Head of caudate nucleus (tissue), 42 donors: ENCODE measurements at regions not wholly inside any gene's neighbourhood (a gene's known extent, or its start where the extent isn't known, plus 50 kb on each side); places are given as distances from the start of the nearest gene placed in this dataset.

ENCODE experiments used
- DNase-seq, 42 donors: peaks; one replicate each; pipeline versions ENCODE4 v3.0.0 to v3.0.0-alpha.2; 2020 to 2021; ENCODE audit warnings: mixed read lengths in 7 of 42
- intact Hi-C: fragments of 100-400 bp; cut with DNase I; formaldehyde crosslinking; loops from one replicate; pipeline ENCODE4 v1.15.0; 2022

- intact Hi-C loops, result no loop called here
- no peak for DNase-seq
These were observed 99.9 kb upstream of the ZBTB40 start for GRCh38 chr1:22351768-22352080.

- intact Hi-C loops, result no loop called here
- DNase-seq, result no peak
These were observed 99.3 kb upstream of the ZBTB40 start for GRCh38 chr1:22352355-22352754.

- intact Hi-C loops, result no loop called here
These were observed 98.8 kb upstream of the ZBTB40 start for GRCh38 chr1:22352896-22353295.

GRCh38 chr1:22359427-22359826 is 92.2 kb upstream of the ZBTB40 start:
- DNase-seq, result no peak
- intact Hi-C loops, result no loop called here

More at GRCh38 chr1:22352896-22353295, 98.8 kb upstream of the ZBTB40 start:
- DNase-seq, result no peak

- no peak for DNase-seq
- intact Hi-C loops, result no loop called here
These were observed 88.8 kb upstream of the ZBTB40 start for GRCh38 chr1:22362626-22363402.

- no peak for DNase-seq
- intact Hi-C loops, result no loop called here
These were observed 88.0 kb upstream of the ZBTB40 start for GRCh38 chr1:22363403-22364325.

- DNase-seq, result no peak
- intact Hi-C loops, result no loop called here
These were observed 87.4 kb upstream of the ZBTB40 start for GRCh38 chr1:22364326-22364650.

GRCh38 chr1:22364764-22365163 is 86.9 kb upstream of the ZBTB40 start:
- DNase-seq, result no peak
- intact Hi-C loops, result no loop called here

GRCh38 chr1:22365331-22366295 is 86.0 kb upstream of the ZBTB40 start:
- no peak for DNase-seq
- intact Hi-C loops, result no loop called here

- DNase-seq, result no peak
- intact Hi-C loops, result no loop called here
These were observed 85.3 kb upstream of the ZBTB40 start for GRCh38 chr1:22366346-22366745.

- intact Hi-C loops, result no loop called here
These were observed 83.5 kb upstream of the ZBTB40 start for GRCh38 chr1:22368125-22368524.

GRCh38 chr1:22369294-22370189 is 82.1 kb upstream of the ZBTB40 start:
- DNase-seq, result no peak
- intact Hi-C loops, result no loop called here

More at GRCh38 chr1:22368125-22368524, 83.5 kb upstream of the ZBTB40 start:
- no peak for DNase-seq

- intact Hi-C loops, result no loop called here
- no peak for DNase-seq
These were observed 81.5 kb upstream of the ZBTB40 start for GRCh38 chr1:22370190-22370498.

GRCh38 chr1:22371408-22371807 is 80.2 kb upstream of the ZBTB40 start:
- no peak for DNase-seq
- intact Hi-C loops, result no loop called here

GRCh38 chr1:22373252-22373651 is 78.4 kb upstream of the ZBTB40 start:
- no peak for DNase-seq
- intact Hi-C loops, result no loop called here

- DNase-seq, result no peak
- intact Hi-C loops, result no loop called here
These were observed 77.7 kb upstream of the ZBTB40 start for GRCh38 chr1:22374001-22374400.

- intact Hi-C loops, result no loop called here
- no peak for DNase-seq
These were observed 76.0 kb upstream of the ZBTB40 start for GRCh38 chr1:22375601-22376000.

- intact Hi-C loops, result no loop called here
- DNase-seq, result no peak
These were observed 75.7 kb upstream of the ZBTB40 start for GRCh38 chr1:22376001-22376400.

GRCh38 chr1:22376546-22376945 is 75.1 kb upstream of the ZBTB40 start:
- DNase-seq, result no peak
- intact Hi-C loops, result no loop called here
